Heart left ventricle (tissue), 16 donors: ENCODE measurements at regions not wholly inside any gene's neighbourhood (a gene's known extent, or its start where the extent isn't known, plus 50 kb on each side); places are given as distances from the start of the nearest gene placed in this dataset.

ENCODE experiments used
- ATAC-seq, 4 donors: fragments of 200-7000 bp; cut with Tn5 transposase; one replicate each; pipeline ENCODE4 v1.9.1; 2020 to 2022; ENCODE audit warnings: moderate library complexity in 4 of 4, mild to moderate bottlenecking in 3 of 4, moderate number of reproducible peaks in 1 of 4
- DNase-seq, 5 donors: peaks; one replicate each; pipeline ENCODE4 v3.0.0-alpha.2; 2020
- H3K27ac ChIP-seq, 12 donors: fragments of 200-600 bp; sonication (generic) in 4 of 12; one replicate each; pipeline versions ENCODE4 v1.5.0 to v1.8.0; 2016 to 2022; ENCODE audit warnings: mild to moderate bottlenecking in 2 of 12
- H3K27me3 ChIP-seq, 9 donors: fragments of 200-600 bp; sonication (generic) in 2 of 9; one replicate each; pipeline versions ENCODE4 v1.5.1 to v1.8.0; 2016 to 2022; ENCODE audit warnings: mild to moderate bottlenecking in 3 of 9
- H3K36me3 ChIP-seq, 9 donors: fragments of 200-600 bp; sonication (generic) in 2 of 9; one replicate each; pipeline versions ENCODE4 v1.5.0 to v1.8.0; 2018 to 2022; ENCODE audit warnings: mild to moderate bottlenecking in 2 of 9
- H3K4me1 ChIP-seq, 12 donors: fragments of 200-600 bp; sonication (generic) in 4 of 12; one replicate each; pipeline versions ENCODE4 v1.5.0 to v1.8.0; 2016 to 2022; ENCODE audit warnings: mild to moderate bottlenecking in 3 of 12
- H3K4me3 ChIP-seq, 12 donors: fragments of 200-600 bp; sonication (generic) in 4 of 12; one replicate each; pipeline versions ENCODE4 v1.5.0 to v1.8.0; 2017 to 2022; ENCODE audit warnings: mild to moderate bottlenecking in 9 of 12, moderate library complexity in 4 of 12
- H3K9me3 ChIP-seq, 12 donors: fragments of 200-600 bp; sonication (generic) in 4 of 12; one replicate each; pipeline versions ENCODE4 v1.5.0 to v1.8.0; 2016 to 2022; ENCODE audit warnings: mild to moderate bottlenecking in 1 of 12
- POLR2A ChIP-seq, 2 donors: fragments of 450-650 bp; IDR thresholded peaks; one replicate each; pipeline ENCODE4 v1.6.1; 2017; ENCODE audit warnings: antibody characterized with exemption in 2 of 2, mild to moderate bottlenecking in 2 of 2, moderate library complexity in 2 of 2
- WGBS, 4 donors: extraction: QIAGEN DNeasy Blood & Tissue Kit in 2 of 4; methylation state at CpG; one replicate each; pipeline versions ENCODE4 v1.1.5 to v1.1.7; 2013 to 2018; 5-methylcytosine and 5-hydroxymethylcytosine counted together
- intact Hi-C, 10 donors: fragments of 100-400 bp; cut with DNase I; formaldehyde crosslinking; loops; one replicate each; pipeline versions ENCODE4 v1.11.1 to v1.14.2; 2022
- TF ChIP-seq, protein P1 (sequence below), 12 donors: fragments of 200-600 bp; sonication (generic) in 4 of 12; IDR thresholded peaks; one replicate each; pipeline versions ENCODE4 v1.5.0 to v1.8.0; 2018 to 2022; ENCODE audit warnings: antibody characterized with exemption in 12 of 12, mild to moderate bottlenecking in 5 of 12
- donor health status: ischemic (EF 13 %, LVEDD 7.1; RV severe dilation, severe dysfunction).
- donor health status: healthy with polysubstance abuse.
- donor health status: DM: no; HTN: yes; CAD: no.
- donor health status: DM: no; HTN: no; CAD: no.
- donor health status: ischemic (EF 25% LVEDD 6.9; RV normal size, moderate dysfunction).
- donor health status: ischemic (EF 25% LVEDD 5.7; RV mildly dilated, moderate dysfunction).
- donor health status: healthy.
- donor health status: DM: yes; HTN: yes; CAD: no.
- donor health status: ischemic (EF 35%, LVEDD 5.7; RV mildly dilated, moderate dysfunction).
- donor health status: nonischemic (EF 11% LVEDD 7.7; RV severe dilation, severe dysfunction).
- donor health status: DM: yes; HTN: yes; CAD: no.
- donor health status: PGD.
- donor health status: ischemic (EF 29% LVEDD 5.4; RV normal size, mild dysfunction).
- donor health status: nonischemic (EF 23%, LVEDD 6.1; RV moderate dilation, normal function).

DNA sequence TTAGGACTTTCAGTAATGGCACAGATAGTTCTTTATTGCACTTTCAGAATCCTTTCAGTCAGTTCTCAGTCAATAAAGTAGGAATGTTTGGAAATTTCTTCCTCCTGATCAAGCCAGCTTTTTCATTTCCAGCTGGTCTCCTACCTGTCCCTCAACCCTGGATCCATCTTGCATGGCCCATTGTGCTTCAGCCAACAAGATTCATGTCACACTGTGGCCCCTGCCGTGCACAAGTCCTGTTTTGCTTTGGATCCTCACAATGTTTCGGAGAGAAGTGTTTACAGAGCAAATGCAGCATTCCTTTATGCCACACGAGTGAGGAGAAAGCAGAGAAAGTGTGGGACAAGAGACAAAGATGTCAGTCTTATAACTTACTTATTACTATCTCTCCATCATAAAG, 1694.7 kb upstream of the LRRTM3 start:
- TF ChIP-seq, protein P1, sequence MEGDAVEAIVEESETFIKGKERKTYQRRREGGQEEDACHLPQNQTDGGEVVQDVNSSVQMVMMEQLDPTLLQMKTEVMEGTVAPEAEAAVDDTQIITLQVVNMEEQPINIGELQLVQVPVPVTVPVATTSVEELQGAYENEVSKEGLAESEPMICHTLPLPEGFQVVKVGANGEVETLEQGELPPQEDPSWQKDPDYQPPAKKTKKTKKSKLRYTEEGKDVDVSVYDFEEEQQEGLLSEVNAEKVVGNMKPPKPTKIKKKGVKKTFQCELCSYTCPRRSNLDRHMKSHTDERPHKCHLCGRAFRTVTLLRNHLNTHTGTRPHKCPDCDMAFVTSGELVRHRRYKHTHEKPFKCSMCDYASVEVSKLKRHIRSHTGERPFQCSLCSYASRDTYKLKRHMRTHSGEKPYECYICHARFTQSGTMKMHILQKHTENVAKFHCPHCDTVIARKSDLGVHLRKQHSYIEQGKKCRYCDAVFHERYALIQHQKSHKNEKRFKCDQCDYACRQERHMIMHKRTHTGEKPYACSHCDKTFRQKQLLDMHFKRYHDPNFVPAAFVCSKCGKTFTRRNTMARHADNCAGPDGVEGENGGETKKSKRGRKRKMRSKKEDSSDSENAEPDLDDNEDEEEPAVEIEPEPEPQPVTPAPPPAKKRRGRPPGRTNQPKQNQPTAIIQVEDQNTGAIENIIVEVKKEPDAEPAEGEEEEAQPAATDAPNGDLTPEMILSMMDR (IDR thresholded peaks at IDR 0.05) = no peak
- TF ChIP-seq POLR2A (IDR thresholded peaks at IDR 0.05) = no peak
- Histone ChIP-seq H3K27me3 (no peaks in the 10 kb centered on the region), H3K36me3 (no peaks in the 10 kb centered on the region), H3K9me3 (no peaks in the 10 kb centered on the region), H3K4me1 (no peaks in the 10 kb centered on the region), H3K27ac (no peak overlapping the region), H3K4me3 (no peak overlapping the region)
- no peak for ATAC-seq
- no peak for DNase-seq
- intact Hi-C loops = no loop called here
- WGBS, 4 donors = 45 to 54% (median 51%) methylated on average over 3 of the region's 3 CpGs

GRCh38 chr10:65234261-65234660, 1691.6 kb upstream of the LRRTM3 start:
- WGBS, 4 donors = 90 to 94% (median 92%) methylated on average over 2 of the region's 2 CpGs
- no peak for TF ChIP-seq POLR2A (IDR thresholded peaks at IDR 0.05)
- TF ChIP-seq, protein P1 (IDR thresholded peaks at IDR 0.05) = no peak
- intact Hi-C loops = no loop called here
- H3K9me3 ChIP-seq = no peaks in the 10 kb centered on the region
- ATAC-seq (no peak), DNase-seq (no peak)
- no peak overlapping the region for H3K4me3 ChIP-seq
- H3K4me1 ChIP-seq = no peaks in the 10 kb centered on the region
- H3K27me3 ChIP-seq = no peaks in the 10 kb centered on the region
- no peaks in the 10 kb centered on the region for H3K36me3 ChIP-seq
- H3K27ac ChIP-seq = no peak overlapping the region

GRCh38 chr10:65235266-65235665, 1690.6 kb upstream of the LRRTM3 start:
- Histone ChIP-seq H3K27me3 (no peaks in the 10 kb centered on the region), H3K36me3 (no peaks in the 10 kb centered on the region), H3K4me3 (no peak overlapping the region), H3K4me1 (no peaks in the 10 kb centered on the region), H3K27ac (no peak overlapping the region), H3K9me3 (no peaks in the 10 kb centered on the region)
- WGBS, 4 donors = 56 to 59% (median 58%) methylated on average over 2 of the region's 2 CpGs
- intact Hi-C loops = no loop called here
- ATAC-seq = no peak
- DNase-seq = no peak
- TF ChIP-seq POLR2A (IDR thresholded peaks at IDR 0.05) = no peak
- TF ChIP-seq, protein P1 (IDR thresholded peaks at IDR 0.05) = no peak

DNA sequence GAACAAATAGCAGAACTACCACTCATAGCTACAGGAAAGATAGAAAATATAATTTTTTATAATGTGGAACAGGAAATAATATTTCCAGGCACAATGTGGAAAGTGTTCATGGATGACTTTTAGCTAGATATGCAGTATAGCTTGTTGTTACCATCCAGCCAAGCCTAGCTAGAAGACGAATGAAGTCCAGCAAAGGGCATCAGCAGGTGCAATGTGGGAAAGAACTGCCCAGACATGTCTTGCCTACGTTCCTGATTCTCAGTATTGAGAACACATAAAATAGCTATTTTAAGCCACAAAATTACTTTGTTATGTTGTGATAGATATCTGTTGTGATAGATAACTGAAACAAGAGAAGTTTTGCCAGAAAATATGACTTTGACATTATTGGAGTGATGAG, 1690.0 kb upstream of the LRRTM3 start:
- TF ChIP-seq POLR2A (IDR thresholded peaks at IDR 0.05) = no peak
- TF ChIP-seq, protein P1 (IDR thresholded peaks at IDR 0.05) = no peak
- H3K36me3 ChIP-seq = no peaks in the 10 kb centered on the region
- no peak overlapping the region for H3K4me3 ChIP-seq
- no peaks in the 10 kb centered on the region for H3K27me3 ChIP-seq
- WGBS, 4 donors = 71 to 86% (median 80%) methylated on average over 2 of the region's 2 CpGs
- intact Hi-C loops = no loop called here
- no peak for ATAC-seq
- no peak for DNase-seq
- H3K9me3 ChIP-seq = peaks cover 0 to 3% (median 0%) of the 10 kb centered on the region in 12 donors
- H3K4me1 ChIP-seq = no peaks in the 10 kb centered on the region
- no peak overlapping the region for H3K27ac ChIP-seq
